Limb (tissue), 2 donors: ENCODE measurements at regions not wholly inside any gene's neighbourhood (a gene's known extent, or its start where the extent isn't known, plus 50 kb on each side); places are given as distances from the start of the nearest gene placed in this dataset.
"Not testable (repeated sequence)": the region's sequence is repeated elsewhere in the genome, so short reads cannot be mapped to it uniquely, and the experiment has no call there.

Experiments
- DNase-seq, 2 donors: peaks; one replicate each; pipeline ENCODE4 v3.0.0-alpha.2; 2016; ENCODE audit errors: extremely low spot score in 2 of 2

DNA sequence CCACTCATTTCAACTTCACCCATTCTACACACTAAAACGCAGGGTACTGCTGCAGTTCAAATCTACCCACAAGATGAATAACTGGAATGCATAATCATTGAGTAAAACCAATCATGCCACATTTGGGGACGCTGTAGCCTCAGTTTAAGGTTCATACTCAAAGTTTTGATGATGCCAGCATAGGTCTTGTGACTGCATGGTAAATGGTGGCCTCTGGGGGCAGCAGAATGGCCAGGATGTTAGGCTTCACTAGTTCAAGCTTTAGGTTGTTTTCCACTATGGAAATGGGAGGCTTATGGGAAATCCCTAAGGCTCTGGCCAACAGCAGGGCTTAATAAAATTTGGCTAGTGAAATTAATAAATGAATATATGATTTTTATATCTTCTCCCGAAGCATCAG lies 104.3 kb upstream of the TSC22D2 start:
- no peak for DNase-seq

GRCh38 chr3:150302246-150302645 lies 105.9 kb upstream of the TSC22D2 start:
- DNase-seq = no peak

- no peak for DNase-seq
These were observed 107.1 kb upstream of the TSC22D2 start for GRCh38 chr3:150300852-150301517.

- no peak for DNase-seq
These were observed 107.7 kb upstream of the TSC22D2 start for GRCh38 chr3:150300388-150300787.

DNA sequence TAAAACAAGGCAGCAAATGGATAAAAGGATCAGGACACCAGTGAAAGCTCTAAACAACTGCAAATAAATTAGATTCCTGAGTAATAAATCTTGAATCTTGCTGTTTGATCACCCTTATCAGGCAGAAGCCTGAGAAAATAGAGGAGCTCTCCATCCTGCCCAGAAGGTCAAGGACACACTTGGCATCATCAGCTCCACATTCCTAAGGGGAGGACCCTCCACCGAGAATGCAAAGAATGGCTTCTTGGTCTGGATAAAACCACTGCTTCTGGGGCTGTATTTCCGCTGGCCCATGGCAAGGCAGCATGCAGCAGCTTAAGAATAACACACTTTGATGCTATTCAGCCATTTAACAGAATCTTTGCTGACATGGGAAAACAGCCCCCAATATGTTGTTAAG lies 108.9 kb upstream of the TSC22D2 start:
- no peak for DNase-seq

- no peak for DNase-seq
These were observed 111.1 kb upstream of the TSC22D2 start for GRCh38 chr3:150296966-150297365.

DNA sequence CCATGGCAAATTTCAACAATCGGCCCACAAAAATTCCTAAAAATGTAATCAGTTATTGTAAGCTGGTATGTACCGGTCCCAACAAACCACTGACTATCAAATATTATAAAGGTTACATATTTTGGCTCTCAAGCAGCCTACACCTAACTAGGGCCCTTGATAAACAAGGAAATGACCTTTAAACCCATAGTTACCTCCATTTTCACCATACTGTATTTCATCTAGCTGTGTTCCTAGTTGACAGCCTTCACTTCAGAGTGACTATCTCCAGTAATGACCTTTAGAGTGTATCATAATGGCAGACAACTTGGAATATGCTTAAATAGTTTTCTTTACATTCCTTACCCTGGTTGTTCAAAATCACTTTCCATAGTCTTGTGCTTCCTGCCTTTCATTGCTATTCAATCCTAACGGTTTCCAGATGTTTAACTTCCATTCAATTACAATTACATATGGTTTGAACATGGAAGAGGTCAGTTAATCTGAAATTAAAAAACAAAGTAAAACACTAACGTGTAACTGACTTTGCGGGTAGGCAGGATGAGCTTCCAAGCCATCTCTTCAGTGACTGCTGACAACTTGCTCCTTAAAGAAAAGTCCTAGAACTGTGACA lies 111.9 kb upstream of the TSC22D2 start:
- DNase-seq = peak in 1 of 2 donors; percentile 79

DNA sequence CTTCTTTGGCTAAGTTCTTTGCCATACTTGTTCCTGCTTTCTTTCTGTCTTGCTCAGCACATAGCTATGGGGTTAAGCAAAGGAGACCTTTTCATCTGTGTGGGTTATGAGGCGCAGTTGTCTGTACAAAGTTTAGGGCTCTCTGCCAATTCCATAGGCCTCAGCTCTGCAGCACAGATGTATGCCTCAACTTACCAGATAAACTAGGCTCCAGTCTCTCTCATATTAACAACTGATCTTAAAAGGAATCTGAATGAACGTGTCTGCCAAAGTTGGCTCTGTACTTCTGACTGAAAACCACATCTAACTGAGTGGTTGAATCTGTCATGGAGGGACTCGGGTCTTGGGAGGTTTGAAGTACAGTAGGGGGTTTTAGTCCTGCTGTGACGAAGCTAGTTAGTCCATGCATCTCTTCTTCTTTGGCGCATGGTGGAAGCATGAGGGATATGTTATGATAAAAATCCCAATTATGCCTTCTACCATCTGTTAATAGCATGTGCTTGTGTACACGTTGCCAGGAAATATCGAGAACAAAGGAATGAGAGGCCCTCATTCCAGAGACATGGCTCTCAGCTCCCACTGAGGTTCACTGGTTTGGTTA lies 114.6 kb upstream of the TSC22D2 start:
- peak in 1 of 2 donors; percentile 87 for DNase-seq

DNA sequence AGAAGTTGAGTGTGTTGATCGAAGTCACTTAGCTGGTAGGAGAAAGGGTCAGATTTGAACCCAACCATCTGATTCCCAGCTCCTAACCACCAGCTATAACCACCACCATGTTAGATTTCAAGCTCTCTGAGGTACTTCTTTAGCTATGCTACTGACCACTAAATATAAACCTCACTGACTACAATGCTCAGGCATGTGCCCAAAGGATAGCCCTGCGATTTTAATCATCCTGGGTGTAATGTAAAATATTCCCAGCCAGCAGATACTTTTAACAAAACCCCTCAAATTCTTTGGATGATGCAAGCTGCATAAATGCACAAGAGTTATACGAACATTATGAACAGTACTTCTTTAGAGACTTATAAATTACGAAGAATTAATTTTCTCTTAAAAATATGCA lies 115.2 kb upstream of the TSC22D2 start:
- DNase-seq = no peak

DNA sequence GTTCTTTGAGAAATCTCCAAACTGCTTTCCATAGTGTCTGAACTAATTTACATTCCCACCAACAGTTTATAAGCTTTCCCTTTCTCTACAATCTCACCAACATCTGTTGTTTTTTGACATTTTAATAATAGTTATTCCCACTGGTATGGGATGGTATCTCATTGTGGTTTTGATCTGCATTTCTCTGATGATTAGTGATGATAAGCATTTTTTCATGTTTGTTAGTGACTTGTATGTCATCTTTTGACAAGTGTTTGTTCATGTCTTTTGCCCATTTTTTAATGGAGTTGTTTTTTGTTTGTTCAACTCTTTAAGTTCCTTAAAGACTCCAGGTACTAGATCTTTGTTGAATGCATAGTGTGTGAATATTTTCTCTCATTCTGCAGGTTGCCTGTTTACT lies 116.6 kb upstream of the TSC22D2 start:
- no peak for DNase-seq

- DNase-seq = no peak
These were observed 121.5 kb upstream of the TSC22D2 start for GRCh38 chr3:150286390-150287147.

- no peak for DNase-seq
These were observed 122.5 kb upstream of the TSC22D2 start for GRCh38 chr3:150285601-150286000.

- DNase-seq = no peak
These were observed 129.2 kb upstream of the TSC22D2 start for GRCh38 chr3:150278843-150279381.

DNA sequence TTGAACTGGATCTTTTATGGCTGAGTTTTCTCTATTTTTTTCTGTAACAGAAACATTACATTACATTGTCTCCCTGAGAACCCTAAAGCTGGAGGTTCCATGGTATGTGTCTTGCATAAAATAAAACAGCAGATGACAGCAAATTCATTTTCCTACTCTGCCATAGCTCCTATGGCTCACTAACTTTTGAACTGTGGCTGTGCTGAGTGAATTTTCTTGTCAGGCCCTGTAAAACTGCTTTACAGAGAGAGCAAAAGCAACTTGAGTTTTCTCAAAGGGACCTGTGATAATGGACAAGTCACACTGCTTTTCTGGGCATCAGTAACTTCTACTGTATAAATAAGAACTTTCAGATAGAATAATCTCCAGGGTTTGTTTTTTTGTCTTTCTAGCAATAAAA lies 129.9 kb upstream of the TSC22D2 start:
- DNase-seq = no peak

GRCh38 chr3:150277444-150277843 lies 130.7 kb upstream of the TSC22D2 start:
- DNase-seq = no peak

- no peak for DNase-seq
These were observed 132.2 kb upstream of the TSC22D2 start for GRCh38 chr3:150275941-150276340.

DNA sequence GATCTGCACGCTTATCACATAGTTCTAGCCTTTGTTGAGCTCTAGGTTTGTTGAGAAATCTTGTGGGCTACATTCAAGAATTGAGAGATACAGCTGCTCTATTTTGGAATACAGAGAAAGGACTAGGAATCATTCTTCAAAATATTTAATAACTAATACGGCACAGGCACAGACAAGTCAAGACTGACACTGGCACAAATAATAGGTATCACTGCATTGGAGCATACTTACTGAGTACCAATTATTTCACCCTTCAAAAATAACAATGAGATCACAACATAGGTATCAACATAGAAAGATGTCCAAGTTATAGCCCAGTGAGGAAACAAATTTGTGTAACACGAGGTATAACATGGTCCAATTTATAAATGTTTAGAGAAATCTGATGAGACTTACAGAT lies 133.7 kb upstream of the TSC22D2 start:
- DNase-seq = no peak

DNA sequence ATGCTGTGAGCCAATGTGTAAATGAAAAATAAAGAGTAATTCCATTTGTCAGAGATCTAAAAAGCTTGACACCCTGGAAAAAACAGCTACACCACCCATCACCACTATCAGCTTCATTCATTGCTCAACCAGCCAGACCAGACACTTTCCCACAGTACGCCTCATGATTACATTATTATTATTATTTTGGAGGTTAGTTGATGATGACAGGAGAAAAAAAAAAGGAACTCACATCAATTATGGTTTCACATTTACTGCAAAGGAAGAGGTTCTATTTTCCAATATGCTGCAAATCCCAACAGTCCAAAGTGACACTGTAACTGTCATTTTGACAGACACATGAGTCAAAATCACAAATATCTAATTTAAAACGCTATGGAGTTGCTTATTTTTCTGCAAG lies 134.7 kb upstream of the TSC22D2 start:
- DNase-seq = no peak

- DNase-seq = no peak
These were observed 136.5 kb upstream of the TSC22D2 start for GRCh38 chr3:150271591-150271960.

DNA sequence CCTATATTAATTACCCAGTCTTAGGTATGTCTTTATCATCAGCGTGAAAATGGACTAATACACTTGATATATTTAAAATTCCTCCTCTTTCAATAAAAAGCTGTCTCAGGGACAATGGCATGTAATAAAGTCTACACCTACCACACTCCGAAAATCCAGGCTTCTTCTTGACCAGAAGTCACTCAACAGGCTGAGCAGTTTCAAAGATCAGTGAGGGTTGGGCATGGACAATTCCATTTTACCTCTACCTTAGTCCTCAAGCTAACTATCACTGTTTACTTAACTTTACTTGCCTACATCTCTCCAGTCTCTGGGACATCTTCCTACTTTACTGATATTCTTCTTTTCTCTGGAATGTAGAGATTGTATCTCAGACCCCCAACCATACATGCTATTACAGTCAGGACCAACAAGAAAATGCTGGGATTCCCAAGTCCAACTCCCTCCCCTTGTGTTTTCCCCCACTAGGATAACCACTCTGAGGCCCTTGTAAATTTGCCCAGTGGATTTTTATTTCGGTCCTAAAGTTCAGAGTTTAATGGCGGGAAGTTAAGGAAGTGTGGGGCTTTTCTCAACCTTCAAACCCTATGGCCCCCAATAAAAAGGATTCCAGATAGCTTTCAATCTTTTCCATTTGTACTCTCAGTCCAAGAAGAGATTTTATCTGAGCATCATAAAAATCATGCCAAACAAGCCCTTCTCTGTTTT lies 137.1 kb upstream of the TSC22D2 start:
- DNase-seq = no peak

DNA sequence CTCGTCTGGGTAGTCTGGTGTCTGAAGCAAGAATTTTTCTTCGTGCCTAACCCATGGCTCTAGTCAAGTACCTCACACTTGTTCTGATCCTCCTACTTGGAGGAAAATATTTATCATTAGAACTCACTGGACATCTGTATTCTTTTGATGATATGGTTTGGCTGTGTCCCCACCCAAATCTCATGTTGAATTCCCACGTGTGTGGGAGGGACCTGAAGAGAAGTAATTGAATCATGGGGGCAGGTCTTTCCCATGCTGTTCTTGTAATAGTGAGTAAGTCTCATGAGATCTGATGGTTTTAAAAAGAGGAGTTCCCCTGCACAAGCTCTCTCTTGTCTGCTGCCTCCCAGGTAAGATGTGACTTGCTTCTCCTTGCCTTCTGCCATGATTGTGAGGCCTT lies 137.7 kb upstream of the TSC22D2 start:
- DNase-seq = not testable (repeated sequence)

DNA sequence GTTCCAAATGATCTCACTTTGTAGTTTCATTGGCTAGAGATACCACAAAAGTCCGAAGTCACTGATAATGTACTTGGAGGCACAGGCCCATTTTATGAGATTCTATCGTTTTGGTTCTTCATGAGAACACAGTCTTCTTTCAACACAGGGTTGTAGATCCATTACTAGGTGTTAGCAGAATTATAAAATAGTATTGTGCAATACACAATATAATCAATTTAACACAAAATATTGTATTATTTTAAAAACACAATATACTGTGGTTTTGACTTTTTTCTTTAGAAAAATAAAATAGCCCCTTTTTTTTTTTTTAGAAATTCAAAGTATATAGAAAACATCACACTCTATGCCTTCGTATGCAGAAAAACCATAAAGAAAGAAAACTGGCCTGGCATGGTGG lies 138.6 kb upstream of the TSC22D2 start:
- no peak for DNase-seq
